A673 (cell line): ENCODE measurements at regions not wholly inside any gene's neighbourhood (a gene's known extent, or its start where the extent isn't known, plus 50 kb on each side); places are given as distances from the start of the nearest gene placed in this dataset.

ENCODE experiments used
- EZH2 ChIP-seq: fragments of 200-600 bp; sonication (generic); IDR thresholded peaks from 2 replicates; pipeline ENCODE4 v1.6.1; 2017; ENCODE audit warnings: borderline replicate concordance, low read depth, mild to moderate bottlenecking, mixed read lengths, antibody characterized with exemption, low read length; ENCODE audit not compliant: poor library complexity, severe bottlenecking
- TF ChIP-seq, protein P1 (sequence below): fragments of 300-800, 200-600 bp; sonication (generic); conservative IDR thresholded peaks from 2 replicates; pipeline ENCODE4 v1.5.1; 2017; ENCODE audit warnings: low read depth, mild to moderate bottlenecking, antibody characterized with exemption, low read length, moderate library complexity, mixed read lengths

- TF ChIP-seq, protein P1, sequence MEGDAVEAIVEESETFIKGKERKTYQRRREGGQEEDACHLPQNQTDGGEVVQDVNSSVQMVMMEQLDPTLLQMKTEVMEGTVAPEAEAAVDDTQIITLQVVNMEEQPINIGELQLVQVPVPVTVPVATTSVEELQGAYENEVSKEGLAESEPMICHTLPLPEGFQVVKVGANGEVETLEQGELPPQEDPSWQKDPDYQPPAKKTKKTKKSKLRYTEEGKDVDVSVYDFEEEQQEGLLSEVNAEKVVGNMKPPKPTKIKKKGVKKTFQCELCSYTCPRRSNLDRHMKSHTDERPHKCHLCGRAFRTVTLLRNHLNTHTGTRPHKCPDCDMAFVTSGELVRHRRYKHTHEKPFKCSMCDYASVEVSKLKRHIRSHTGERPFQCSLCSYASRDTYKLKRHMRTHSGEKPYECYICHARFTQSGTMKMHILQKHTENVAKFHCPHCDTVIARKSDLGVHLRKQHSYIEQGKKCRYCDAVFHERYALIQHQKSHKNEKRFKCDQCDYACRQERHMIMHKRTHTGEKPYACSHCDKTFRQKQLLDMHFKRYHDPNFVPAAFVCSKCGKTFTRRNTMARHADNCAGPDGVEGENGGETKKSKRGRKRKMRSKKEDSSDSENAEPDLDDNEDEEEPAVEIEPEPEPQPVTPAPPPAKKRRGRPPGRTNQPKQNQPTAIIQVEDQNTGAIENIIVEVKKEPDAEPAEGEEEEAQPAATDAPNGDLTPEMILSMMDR = no peak
- no peak for TF ChIP-seq EZH2
These were observed 505.4 kb upstream of the CD180 start for GRCh38 chr5:67702008-67702407.
